A549 (cell line): ENCODE measurements at regions not wholly inside any gene's neighbourhood (a gene's known extent, or its start where the extent isn't known, plus 50 kb on each side); places are given as distances from the start of the nearest gene placed in this dataset.

Experiments
- BHLHE40 ChIP-seq: IDR thresholded peaks from 2 replicates; pipeline ENCODE4 v1.6.1; 2012; ENCODE audit warnings: low read depth, low read length, inconsistent platforms
- CBX8 ChIP-seq: fragments of 200-600 bp; sonication (generic); IDR thresholded peaks from 2 replicates; pipeline ENCODE4 v1.6.1; 2016
- CHD2 ChIP-seq: fragments of 150-350 bp; IDR thresholded peaks from 2 replicates; pipeline ENCODE4 v1.6.1; 2014; ENCODE audit warnings: low read length; ENCODE audit not compliant: partially characterized antibody
- CTCF ChIP-seq: fragments of >200 bp; sonication (Bioruptor Twin); formaldehyde crosslinking; IDR thresholded peaks from 3 replicates; pipeline ENCODE4 v1.5.1; 2016
- JUNB ChIP-seq: fragments of >200 bp; sonication (Bioruptor Twin); formaldehyde crosslinking; IDR thresholded peaks from 2 replicates; pipeline ENCODE4 v1.6.1; 2016
- POLR2A ChIP-seq: IDR thresholded peaks from 2 replicates; pipeline ENCODE4 v1.6.1; 2012; ENCODE audit warnings: mild to moderate bottlenecking, low read length
- TF ChIP-seq, protein P1 (sequence below): fragments of 200-600 bp; sonication (generic); IDR thresholded peaks from 2 replicates; pipeline ENCODE4 v1.6.1; 2016; ENCODE audit warnings: antibody characterized with exemption, mild to moderate bottlenecking, moderate library complexity

- TF ChIP-seq, protein P1, sequence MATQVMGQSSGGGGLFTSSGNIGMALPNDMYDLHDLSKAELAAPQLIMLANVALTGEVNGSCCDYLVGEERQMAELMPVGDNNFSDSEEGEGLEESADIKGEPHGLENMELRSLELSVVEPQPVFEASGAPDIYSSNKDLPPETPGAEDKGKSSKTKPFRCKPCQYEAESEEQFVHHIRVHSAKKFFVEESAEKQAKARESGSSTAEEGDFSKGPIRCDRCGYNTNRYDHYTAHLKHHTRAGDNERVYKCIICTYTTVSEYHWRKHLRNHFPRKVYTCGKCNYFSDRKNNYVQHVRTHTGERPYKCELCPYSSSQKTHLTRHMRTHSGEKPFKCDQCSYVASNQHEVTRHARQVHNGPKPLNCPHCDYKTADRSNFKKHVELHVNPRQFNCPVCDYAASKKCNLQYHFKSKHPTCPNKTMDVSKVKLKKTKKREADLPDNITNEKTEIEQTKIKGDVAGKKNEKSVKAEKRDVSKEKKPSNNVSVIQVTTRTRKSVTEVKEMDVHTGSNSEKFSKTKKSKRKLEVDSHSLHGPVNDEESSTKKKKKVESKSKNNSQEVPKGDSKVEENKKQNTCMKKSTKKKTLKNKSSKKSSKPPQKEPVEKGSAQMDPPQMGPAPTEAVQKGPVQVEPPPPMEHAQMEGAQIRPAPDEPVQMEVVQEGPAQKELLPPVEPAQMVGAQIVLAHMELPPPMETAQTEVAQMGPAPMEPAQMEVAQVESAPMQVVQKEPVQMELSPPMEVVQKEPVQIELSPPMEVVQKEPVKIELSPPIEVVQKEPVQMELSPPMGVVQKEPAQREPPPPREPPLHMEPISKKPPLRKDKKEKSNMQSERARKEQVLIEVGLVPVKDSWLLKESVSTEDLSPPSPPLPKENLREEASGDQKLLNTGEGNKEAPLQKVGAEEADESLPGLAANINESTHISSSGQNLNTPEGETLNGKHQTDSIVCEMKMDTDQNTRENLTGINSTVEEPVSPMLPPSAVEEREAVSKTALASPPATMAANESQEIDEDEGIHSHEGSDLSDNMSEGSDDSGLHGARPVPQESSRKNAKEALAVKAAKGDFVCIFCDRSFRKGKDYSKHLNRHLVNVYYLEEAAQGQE = no peak
- no peak for TF ChIP-seq POLR2A
- no peak for TF ChIP-seq CHD2
- no peak for TF ChIP-seq CTCF
- no peak for TF ChIP-seq CBX8
- no peak for TF ChIP-seq JUNB
- no peak for TF ChIP-seq BHLHE40
Measured at GRCh38 chr17:13437966-13438779, 163.6 kb downstream of the HS3ST3A1 start.
